Effector CD4-positive, alpha-beta T cell (primary cell): ENCODE measurements at regions not wholly inside any gene's neighbourhood (a gene's known extent, or its start where the extent isn't known, plus 50 kb on each side); places are given as distances from the start of the nearest gene placed in this dataset.
"Not testable (repeated sequence)": the region's sequence is repeated elsewhere in the genome, so short reads cannot be mapped to it uniquely, and the experiment has no call there.

Source experiments
- DNase-seq: peaks from one replicate; pipeline ENCODE4 v3.0.0-alpha.2; 2020

- DNase-seq = not testable (repeated sequence)
Observed at GRCh38 chr15:30760633-30761032, 134.7 kb downstream of the ARHGAP11B start.

GRCh38 chr15:30761365-30761764, 135.4 kb downstream of the ARHGAP11B start:
- not testable (repeated sequence) for DNase-seq

- DNase-seq = not testable (repeated sequence)
Observed at GRCh38 chr15:30769390-30770124, 134.2 kb upstream of the FAN1 start.

- DNase-seq = no peak
Observed at GRCh38 chr15:30770759-30771158, 133.0 kb upstream of the FAN1 start.

- no peak for DNase-seq
Observed at GRCh38 chr15:30783019-30783418, 120.7 kb upstream of the FAN1 start.

- no peak for DNase-seq
Observed at GRCh38 chr15:30788595-30788994, 115.1 kb upstream of the FAN1 start.

GRCh38 chr15:30791239-30792175, 112.2 kb upstream of the FAN1 start:
- DNase-seq = no peak

GRCh38 chr15:30792843-30793242, 110.9 kb upstream of the FAN1 start:
- not testable (repeated sequence) for DNase-seq

- DNase-seq = no peak
Observed at GRCh38 chr15:30794388-30794787, 109.3 kb upstream of the FAN1 start.

- not testable (repeated sequence) for DNase-seq
Observed at GRCh38 chr15:30799565-30799964, 104.2 kb upstream of the FAN1 start.

GRCh38 chr15:30801140-30801895, 102.4 kb upstream of the FAN1 start:
- not testable (repeated sequence) for DNase-seq

- not testable (repeated sequence) for DNase-seq
Observed at GRCh38 chr15:30802001-30802400, 101.7 kb upstream of the FAN1 start.

- not testable (repeated sequence) for DNase-seq
Observed at GRCh38 chr15:30803703-30804102, 100.0 kb upstream of the FAN1 start.

GRCh38 chr15:30816430-30816829, 87.3 kb upstream of the FAN1 start:
- no peak for DNase-seq

- not testable (repeated sequence) for DNase-seq
Observed at GRCh38 chr15:30823068-30823813, 80.5 kb upstream of the FAN1 start.

- DNase-seq = no peak
Observed at GRCh38 chr15:30824518-30825195, 79.1 kb upstream of the FAN1 start.

GRCh38 chr15:30827625-30828303, 76.0 kb upstream of the FAN1 start:
- DNase-seq = no peak

GRCh38 chr15:30828304-30828639, 75.4 kb upstream of the FAN1 start:
- DNase-seq = not testable (repeated sequence)

GRCh38 chr15:30830961-30831360, 72.8 kb upstream of the FAN1 start:
- DNase-seq = no peak

- DNase-seq = not testable (repeated sequence)
Observed at GRCh38 chr15:30833379-30833778, 70.3 kb upstream of the FAN1 start.

- not testable (repeated sequence) for DNase-seq
Observed at GRCh38 chr15:30841639-30842038, 62.1 kb upstream of the FAN1 start.
